ENCODE measurements at regions not wholly inside any gene's neighbourhood (a gene's known extent, or its start where the extent isn't known, plus 50 kb on each side); places are given as distances from the start of the nearest gene placed in this dataset.
A peak's percentile ranks its signal among the peaks of the same experiment; 100 is the strongest.
"Not testable (repeated sequence)": the region's sequence is repeated elsewhere in the genome, so short reads cannot be mapped to it uniquely, and the experiment has no call there.

GRCh38 chr3:163768048-163768447 lies 1310.2 kb downstream of the SI start:
- no peak for DNase-seq

DNA sequence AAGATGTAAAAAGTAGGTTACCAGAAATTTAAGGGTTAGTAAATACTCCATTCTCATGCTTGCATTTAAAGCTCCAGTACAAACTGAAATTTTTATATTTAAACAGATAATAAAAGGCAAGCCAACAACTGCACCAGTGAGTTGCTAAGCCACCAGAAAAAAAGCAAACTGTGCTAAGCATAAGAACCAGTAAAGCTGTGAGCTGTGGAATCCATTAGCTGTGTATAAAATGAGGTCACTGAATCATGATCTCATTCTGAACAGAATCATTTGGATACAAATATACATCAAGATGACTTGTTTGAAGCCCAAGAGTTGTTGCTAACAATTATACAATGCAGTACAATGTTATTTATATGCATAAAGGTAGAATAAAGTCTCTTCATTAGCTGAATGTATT lies 1312.2 kb downstream of the SI start:
- DNase-seq = no peak

DNA sequence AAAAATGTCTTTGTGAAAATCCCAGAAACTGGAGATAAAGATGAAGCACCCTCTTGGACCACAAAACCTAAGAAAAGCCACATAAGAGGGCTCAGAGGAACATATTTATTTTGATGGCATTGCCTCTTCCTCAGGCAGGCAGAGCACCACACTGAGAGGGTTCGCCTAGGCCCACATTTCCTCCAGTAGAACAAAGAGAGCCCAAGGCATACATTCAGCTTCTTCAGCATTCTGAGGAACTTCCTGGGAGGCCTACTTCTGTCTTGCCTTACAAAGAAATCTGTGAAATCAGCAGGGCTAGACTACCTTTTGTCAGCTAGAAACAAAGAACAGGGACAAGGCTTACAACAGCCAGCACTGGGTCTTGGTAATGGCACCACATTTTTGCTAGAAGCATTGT lies 1325.3 kb downstream of the SI start:
- DNase-seq = no peak

DNA sequence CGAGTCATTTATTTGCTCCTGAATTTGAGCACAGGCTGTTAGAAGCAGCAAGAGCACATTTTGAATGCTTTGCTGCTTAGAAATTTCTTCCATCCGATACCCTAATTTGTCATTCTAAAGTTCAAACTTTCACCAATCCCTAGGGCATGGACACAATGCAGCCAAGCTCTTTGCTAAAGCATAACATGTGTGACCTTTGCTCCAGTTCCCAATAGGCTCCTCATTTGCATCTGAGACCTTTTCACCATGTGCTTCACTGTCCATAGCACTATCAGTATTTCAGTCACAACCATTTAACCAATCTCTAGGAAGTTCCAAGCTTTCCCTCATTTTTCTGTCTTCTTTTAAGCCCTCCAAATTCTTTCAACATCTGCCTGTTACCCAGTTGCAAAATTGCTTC lies 1333.1 kb downstream of the SI start:
- DNase-seq = no peak

DNA sequence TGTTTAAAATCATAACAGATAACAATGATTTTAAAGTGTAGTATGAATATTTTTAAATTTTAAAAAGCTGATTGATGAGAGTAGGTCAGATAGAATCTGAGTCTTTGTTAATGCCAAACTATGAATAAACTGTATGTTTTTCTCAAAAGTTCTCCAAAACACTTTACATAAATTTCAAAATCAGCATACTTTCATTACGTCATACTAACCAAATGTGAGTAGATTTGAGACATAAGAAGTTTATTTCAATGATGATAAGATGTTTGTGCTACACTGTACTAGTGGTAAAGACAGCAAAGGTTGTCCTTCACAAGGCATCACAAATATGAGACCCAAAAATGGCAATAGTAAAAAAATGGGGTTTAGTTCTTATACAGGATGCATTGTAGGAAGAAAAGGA lies 1342.9 kb downstream of the SI start:
- DNase-seq = no peak

DNA sequence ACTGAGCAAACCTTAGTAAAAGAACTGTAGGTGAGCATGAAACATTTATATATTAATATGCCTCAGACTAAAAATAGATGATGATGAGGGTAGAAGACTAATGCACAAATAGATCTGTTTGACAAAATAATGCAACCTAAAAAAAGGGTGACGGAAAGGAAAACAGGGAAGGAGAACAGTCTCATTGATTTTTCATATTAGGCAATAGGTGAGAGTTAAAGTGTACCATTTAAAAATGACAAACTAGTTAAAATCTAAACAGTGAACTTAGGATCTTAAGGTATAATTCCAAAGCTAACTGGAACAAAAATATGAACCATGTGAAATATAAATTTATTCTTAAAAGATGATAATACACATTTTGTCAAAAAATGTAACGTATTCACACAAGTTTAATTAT lies 1347.6 kb downstream of the SI start:
- DNase-seq = no peak

DNA sequence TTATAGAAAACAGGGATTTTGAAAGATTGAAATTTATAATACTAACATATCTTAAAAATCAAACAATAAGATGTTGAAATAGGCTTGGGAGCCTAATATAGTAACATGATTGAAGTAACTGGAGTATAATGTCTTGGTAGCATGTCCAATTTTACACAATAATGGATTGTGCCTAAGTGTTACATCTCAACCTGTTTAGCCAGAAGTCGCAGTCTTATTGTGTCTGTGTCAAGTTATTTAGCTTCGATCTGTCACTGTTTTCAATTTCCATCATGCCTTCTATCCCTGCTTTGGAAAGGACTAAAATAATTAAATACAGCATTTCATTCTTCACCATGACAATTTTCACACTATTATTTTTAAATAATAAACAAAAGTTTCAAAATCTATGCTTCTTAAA lies 1352.2 kb downstream of the SI start:
- no peak for DNase-seq

DNA sequence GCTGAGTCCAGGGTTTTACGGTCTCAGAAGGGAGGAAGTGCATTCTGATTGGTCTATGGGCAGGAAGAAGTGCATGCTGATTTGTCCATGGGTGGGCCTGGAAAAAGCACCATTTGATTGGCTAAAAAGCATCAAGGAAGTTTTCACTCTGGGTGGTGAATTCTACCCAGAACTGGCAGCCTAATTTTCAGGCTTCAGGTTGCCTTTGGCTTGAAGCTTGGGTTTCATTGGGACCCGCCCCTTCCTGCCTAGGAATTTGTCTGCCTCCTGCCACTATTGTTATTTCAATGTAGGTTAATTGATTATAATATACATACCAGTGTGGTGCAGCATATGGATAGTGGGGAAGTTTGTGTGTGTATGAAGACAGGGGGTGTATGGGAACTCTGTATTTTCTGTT lies 1355.9 kb downstream of the SI start:
- DNase-seq = no peak

DNA sequence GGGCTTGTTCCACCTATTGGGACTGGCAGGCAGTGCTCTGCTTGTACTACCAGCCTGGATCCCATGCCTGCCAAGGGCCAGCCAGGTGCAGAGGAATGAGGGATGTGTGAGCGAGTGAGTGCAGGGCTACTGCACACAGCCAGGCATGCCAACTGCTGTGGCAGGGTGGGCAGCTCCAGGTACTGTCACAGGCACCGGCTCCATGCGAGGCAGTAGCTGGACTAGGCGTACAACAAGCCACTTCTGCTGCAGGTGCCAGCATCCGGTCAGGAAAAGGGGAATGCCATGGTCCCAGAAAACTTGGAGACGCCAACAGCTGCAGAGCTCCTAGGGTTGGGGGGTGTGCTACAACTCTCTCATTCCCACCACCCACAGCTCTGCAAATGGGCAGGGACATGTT lies 1356.7 kb downstream of the SI start:
- DNase-seq = no peak

GRCh38 chr3:163717377-163717776 lies 1360.9 kb downstream of the SI start:
- no peak for DNase-seq

- DNase-seq = no peak
These were observed 1369.9 kb downstream of the SI start for GRCh38 chr3:163708428-163708827.

- DNase-seq = no peak
These were observed 1370.6 kb downstream of the SI start for GRCh38 chr3:163707659-163708058.

DNA sequence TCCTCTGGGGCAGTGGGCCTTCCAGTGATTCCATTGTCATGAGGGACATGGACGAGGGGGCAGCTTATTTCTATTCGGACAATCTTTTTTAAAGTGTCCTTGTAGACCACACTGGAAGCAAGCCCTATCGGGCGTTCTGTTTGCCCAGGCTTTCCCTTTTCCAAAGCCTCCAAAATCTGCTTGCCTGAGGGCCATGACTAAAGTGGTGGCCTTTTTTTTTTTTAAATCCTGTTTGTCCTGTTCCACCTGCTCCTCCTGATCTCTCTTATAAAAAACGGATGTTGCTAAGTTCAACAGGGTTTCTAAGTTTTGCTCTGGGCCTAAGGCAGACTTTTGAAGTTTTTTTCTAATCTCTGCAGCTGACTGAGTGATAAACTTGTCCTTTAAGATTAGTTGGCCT lies 1380.1 kb downstream of the SI start:
- DNase-seq = not testable (repeated sequence)

DNA sequence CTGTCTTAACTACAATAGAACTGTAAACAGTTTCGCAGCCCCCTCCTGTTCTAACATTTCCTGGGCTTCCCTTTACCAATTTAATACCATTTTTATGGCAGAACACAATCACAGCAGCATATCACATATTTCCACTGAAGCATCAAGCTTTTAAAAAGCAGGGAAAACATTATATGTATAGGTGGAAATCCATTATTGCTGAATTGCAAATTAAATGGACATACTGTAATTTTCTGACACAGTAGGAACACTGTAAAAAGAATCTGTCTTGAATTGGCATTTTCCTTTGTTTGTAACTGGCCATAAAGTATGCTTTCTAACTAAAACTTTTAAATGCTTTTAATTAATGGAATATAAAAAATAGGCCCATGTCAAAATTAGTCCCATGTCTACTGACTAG lies 1385.8 kb downstream of the SI start:
- no peak for DNase-seq

DNA sequence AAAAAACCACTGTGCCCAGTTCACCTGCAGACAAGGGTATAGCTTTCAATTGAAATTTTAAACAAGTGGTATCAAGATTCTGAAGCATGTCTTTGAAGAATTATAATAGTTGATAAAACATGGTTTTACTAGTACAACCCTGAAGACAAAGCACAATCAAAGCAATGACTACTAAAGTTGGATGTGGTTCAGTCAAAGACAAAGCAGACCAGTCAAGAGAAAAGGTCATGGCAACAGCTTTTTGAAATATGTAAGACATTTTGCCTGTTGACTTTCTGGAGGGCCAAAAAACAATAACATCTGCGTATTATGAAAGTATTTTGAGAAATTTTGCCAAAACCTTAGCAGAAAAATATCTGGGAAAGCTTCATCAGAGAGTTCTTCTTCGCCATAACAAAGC lies 1393.6 kb downstream of the SI start:
- DNase-seq = no peak

DNA sequence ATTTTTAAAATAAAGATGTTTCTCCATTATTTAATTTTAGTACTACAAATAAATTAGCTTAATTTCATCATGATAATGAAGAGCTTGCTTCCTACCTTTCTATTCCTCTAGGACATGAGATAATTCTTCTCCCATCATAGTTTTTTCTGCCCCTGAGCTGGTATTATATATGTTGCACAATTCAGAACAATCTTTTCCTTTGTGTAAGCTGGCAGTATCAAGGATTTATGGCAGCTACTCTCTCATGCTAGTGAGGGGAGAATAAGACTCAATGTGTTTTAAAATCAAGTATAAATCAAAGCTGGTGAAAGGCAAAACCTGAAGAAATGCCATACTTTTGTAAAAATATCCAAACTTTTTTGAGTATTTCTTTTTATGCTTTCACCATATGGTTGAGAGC lies 1405.3 kb downstream of the SI start:
- no peak for DNase-seq

GRCh38 chr3:163671201-163671600 lies 1407.1 kb downstream of the SI start:
- DNase-seq = no peak

- DNase-seq = no peak
These were observed 1413.8 kb downstream of the SI start for GRCh38 chr3:163664466-163664865.

DNA sequence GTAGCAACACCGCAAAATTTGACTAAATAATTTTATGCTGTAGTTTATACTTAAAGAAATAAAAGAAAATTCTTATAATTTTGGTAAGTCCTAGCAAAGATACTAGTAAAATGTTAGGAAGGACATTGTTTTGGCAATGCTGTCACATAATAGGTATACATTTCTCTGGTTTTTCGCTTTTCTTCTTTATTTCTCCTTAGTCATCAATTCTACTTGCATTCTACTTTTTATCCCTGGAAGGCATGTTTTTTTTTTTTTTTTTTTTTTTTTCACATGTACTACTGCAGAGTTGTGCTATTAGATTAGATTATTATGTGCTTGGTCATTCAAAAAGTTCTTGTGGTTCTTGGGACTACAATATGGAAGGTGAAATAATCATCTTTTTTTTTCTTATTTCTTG lies 1421.2 kb downstream of the SI start:
- no peak for DNase-seq

GRCh38 chr3:163655021-163655420 lies 1423.3 kb downstream of the SI start:
- no peak for DNase-seq

DNA sequence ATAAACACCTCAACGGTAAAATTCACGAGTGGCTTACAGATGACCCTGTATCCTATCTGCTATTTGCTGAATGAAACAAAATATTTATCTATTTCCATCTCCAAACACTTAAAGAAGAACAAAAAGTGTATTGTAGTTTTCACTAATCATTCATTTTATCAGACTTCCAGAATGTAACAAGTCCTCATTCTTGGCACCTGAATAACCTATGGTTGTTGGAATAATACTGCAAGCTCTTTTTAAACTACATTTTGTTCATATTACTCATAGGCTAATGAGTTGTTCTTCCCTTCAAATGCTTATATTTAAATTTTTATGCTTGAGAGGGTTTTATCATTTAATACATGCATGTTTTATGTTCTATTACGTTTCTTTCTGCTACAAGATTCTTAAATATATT lies 1434.1 kb downstream of the SI start:
- no peak for DNase-seq

DNA sequence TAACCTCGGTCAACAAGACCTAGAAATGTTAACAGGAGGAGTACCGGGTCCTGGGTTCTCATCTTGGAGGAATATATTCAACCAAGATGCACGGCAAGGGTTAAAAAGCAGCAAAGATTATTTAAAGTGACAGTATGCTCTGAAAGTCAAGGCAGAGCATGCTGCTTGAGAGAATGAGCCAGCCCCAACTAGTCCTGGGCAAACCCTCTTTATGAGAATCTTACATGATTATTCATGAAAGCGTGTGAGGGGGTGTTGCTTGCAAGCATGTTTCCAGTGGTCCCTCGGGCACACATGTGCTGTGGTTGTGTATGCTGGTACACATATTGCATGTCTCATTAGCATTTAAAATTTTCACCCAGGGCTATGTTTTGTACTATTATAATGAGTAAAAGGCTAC lies 1445.6 kb downstream of the SI start:
- DNase-seq = no peak

- no peak for DNase-seq
These were observed 1451.5 kb downstream of the SI start for GRCh38 chr3:163626753-163627152.

DNA sequence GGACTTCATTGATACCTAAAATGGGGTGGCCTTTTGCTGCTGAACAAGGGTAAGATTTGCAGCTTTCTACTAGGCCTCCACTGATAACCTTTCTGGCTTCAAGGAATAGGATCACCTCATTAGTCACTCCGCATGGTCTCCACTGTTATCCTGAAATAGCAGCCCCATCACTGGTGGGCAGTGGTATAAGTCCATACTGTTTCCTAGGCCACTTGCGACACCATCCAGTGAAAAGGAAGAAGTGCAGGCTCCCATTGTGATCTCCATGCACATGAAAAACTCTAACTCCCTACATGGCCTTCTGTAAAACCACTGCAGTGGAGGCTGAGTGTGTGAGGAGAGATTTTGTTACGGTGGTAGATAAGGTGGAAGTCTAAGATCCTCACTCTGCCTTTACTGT lies 1455.9 kb downstream of the SI start:
- DNase-seq = no peak

GRCh38 chr3:163614886-163615285 lies 1463.4 kb downstream of the SI start:
- no peak for DNase-seq

GRCh38 chr3:163605915-163606314 lies 1472.4 kb downstream of the SI start:
- DNase-seq = peak; percentile 7
